GM12873 (cell line): ENCODE measurements at regions not wholly inside any gene's neighbourhood (a gene's known extent, or its start where the extent isn't known, plus 50 kb on each side); places are given as distances from the start of the nearest gene placed in this dataset.

Experiments
- CTCF ChIP-seq: IDR thresholded peaks from 2 replicates; pipeline ENCODE4 v1.5.1; 2012; ENCODE audit warnings: low read depth, mild to moderate bottlenecking, moderate library complexity, low read length, control low read depth; ENCODE audit not compliant: insufficient read depth; ENCODE audit errors: missing control alignments

GRCh38 chr10:47207894-47208469, 92.0 kb upstream of the GDF10 start:
- no peak for TF ChIP-seq CTCF

GRCh38 chr10:47209466-47209865, 90.5 kb upstream of the GDF10 start:
- no peak for TF ChIP-seq CTCF

GRCh38 chr10:47214520-47214919, 85.5 kb upstream of the GDF10 start:
- no peak for TF ChIP-seq CTCF

GRCh38 chr10:47217113-47217512, 82.9 kb upstream of the GDF10 start:
- no peak for TF ChIP-seq CTCF

GRCh38 chr10:47218803-47219202, 81.2 kb upstream of the GDF10 start:
- TF ChIP-seq CTCF = no peak

GRCh38 chr10:47222461-47222860, 77.5 kb upstream of the GDF10 start:
- no peak for TF ChIP-seq CTCF

GRCh38 chr10:47223236-47223635, 76.8 kb upstream of the GDF10 start:
- TF ChIP-seq CTCF = no peak
